GM12878 (cell line): ENCODE measurements at regions not wholly inside any gene's neighbourhood (a gene's known extent, or its start where the extent isn't known, plus 50 kb on each side); places are given as distances from the start of the nearest gene placed in this dataset.

Experiments
- ATAC-seq: fragments of 200-7000 bp; cut with Tn5 transposase; 3 replicates; pipeline ENCODE4 v1.9.1; 2020; ENCODE audit warnings: mild to moderate bottlenecking, moderate library complexity
- BruUV-seq: library from RNA; stranded (reverse); fragments of 400-500 nt; replicated peaks from 2 replicates; lab custom pipeline; 2021; lab: Mats Ljungman, UMichigan
- CTCF ChIA-PET: fragments of 300-600 bp; sonication (Branson Sonifier 250); formaldehyde crosslinking; extraction: SDS; loops from one replicate; lab custom pipeline; 2021; ENCODE audit warnings: inconsistent platforms; lab: Yijun Ruan, JAX
- POLR2A ChIA-PET: fragments of 350-600 bp; formaldehyde crosslinking; extraction: SDS; loops from one replicate; lab custom pipeline; 2021; ENCODE audit warnings: inconsistent platforms; lab: Charles Lee
- RAD21 ChIA-PET: fragments of 300-600 bp; sonication (Branson Sonifier 250); formaldehyde crosslinking; loops from one replicate; lab custom pipeline; 2023; ENCODE audit warnings: antibody characterized with exemption; ENCODE audit not compliant: unreplicated experiment; lab: Charles Lee
- SMC1A ChIA-PET: fragments of 300-600 bp; sonication (Branson Sonifier 250); formaldehyde crosslinking; loops from one replicate; lab custom pipeline; 2023; ENCODE audit not compliant: unreplicated experiment, uncharacterized antibody; lab: Charles Lee
- DNase-seq: peaks from one replicate; pipeline ENCODE4 v3.0.0-alpha.2; 2011; ENCODE audit warnings: low read depth, low spot score
- FAIRE-seq: peaks from 3 replicates; lab custom pipeline; 2011; peaks lifted over from hg19 to GRCh38; lab: Jason Lieb, UNC
- H2AFZ ChIP-seq: 2 replicates; pipeline ENCODE4 v1.6.0; 2011; ENCODE audit warnings: low read depth, low read length, control low read depth; ENCODE audit not compliant: control insufficient read depth
- H3K27ac ChIP-seq: 2 replicates; pipeline ENCODE4 v1.5.1; 2011; ENCODE audit warnings: control low read depth; ENCODE audit not compliant: control insufficient read depth, insufficient read depth
- H3K27me3 ChIP-seq, 2 experiments: replicated peaks in 1 of 2; 2 replicates each; pipeline versions ENCODE4 v1.6.0 to v1.6.1; 2011; ENCODE audit warnings: low read length in 1 of 2; ENCODE audit not compliant: control insufficient read depth in 2 of 2, insufficient read depth in 2 of 2
- H3K36me3 ChIP-seq, 2 experiments: 2 replicates each; pipeline ENCODE4 v1.5.1; 2011; ENCODE audit warnings: low read length in 1 of 2; ENCODE audit not compliant: control insufficient read depth in 2 of 2, insufficient read depth in 2 of 2
- H3K4me1 ChIP-seq: 2 replicates; pipeline ENCODE4 v1.6.1; 2011; ENCODE audit warnings: mild to moderate bottlenecking, low read length, moderate library complexity, mixed read lengths; ENCODE audit not compliant: control insufficient read depth, insufficient read depth
- H3K4me2 ChIP-seq: 2 replicates; pipeline ENCODE4 v1.6.0; 2011; ENCODE audit warnings: control low read depth; ENCODE audit not compliant: control insufficient read depth, insufficient read depth
- H3K4me3 ChIP-seq: fragments of 200-600 bp; sonication (generic); 2 replicates; pipeline ENCODE4 v1.5.1; 2016
- H3K79me2 ChIP-seq: 2 replicates; pipeline ENCODE4 v1.6.0; 2011; ENCODE audit warnings: low read length; ENCODE audit not compliant: control insufficient read depth, insufficient read depth
- H3K9ac ChIP-seq: 2 replicates; pipeline ENCODE4 v1.8.0; 2011; ENCODE audit warnings: low read length, control low read depth, mixed read lengths; ENCODE audit not compliant: control insufficient read depth, insufficient read depth
- H3K9me3 ChIP-seq: replicated peaks from 3 replicates; pipeline ENCODE4 v1.5.1; 2011; ENCODE audit warnings: mild to moderate bottlenecking, low read length; ENCODE audit not compliant: control insufficient read depth, insufficient read depth
- H4K20me1 ChIP-seq: 2 replicates; pipeline ENCODE4 v1.6.0; 2011; ENCODE audit not compliant: control insufficient read depth, insufficient read depth
- BRCA1 ChIP-seq: IDR thresholded peaks from 2 replicates; pipeline ENCODE4 v1.6.1; 2011; ENCODE audit warnings: low read depth, low read length, improper control_type of control experiment
- CHD1 ChIP-seq: IDR thresholded peaks from 2 replicates; pipeline ENCODE4 v1.6.1; 2012; ENCODE audit warnings: low read depth, low read length, improper control_type of control experiment
- JUND ChIP-seq: IDR thresholded peaks from 2 replicates; pipeline ENCODE4 v1.6.1; 2012; ENCODE audit warnings: low read depth, mild to moderate bottlenecking, low read length, improper control_type of control experiment, moderate library complexity
- MYB ChIP-seq: fragments of 150-350 bp; IDR thresholded peaks from 2 replicates; pipeline ENCODE4 v1.6.1; 2014; ENCODE audit warnings: mild to moderate bottlenecking, low read depth, low read length, borderline replicate concordance
- NFYA ChIP-seq: IDR thresholded peaks from 2 replicates; pipeline ENCODE4 v1.6.1; 2011; ENCODE audit warnings: low read depth, mild to moderate bottlenecking, low read length, improper control_type of control experiment, borderline replicate concordance
- NRF1 ChIP-seq: conservative IDR thresholded peaks from 2 replicates; pipeline ENCODE4 v1.6.1; 2011; ENCODE audit warnings: mild to moderate bottlenecking, low read depth, low read length, improper control_type of control experiment
- POLR2A ChIP-seq: IDR thresholded peaks from 2 replicates; pipeline ENCODE4 v1.6.1; 2011; ENCODE audit warnings: low read depth, mild to moderate bottlenecking, low read length
- SIN3A ChIP-seq: IDR thresholded peaks from 2 replicates; pipeline ENCODE4 v1.6.1; 2012; ENCODE audit warnings: low read depth, low read length, improper control_type of control experiment
- SP1 ChIP-seq: IDR thresholded peaks from one replicate; pipeline ENCODE4 v1.6.1; 2011; ENCODE audit warnings: low read depth, low read length
- SREBF2 ChIP-seq: IDR thresholded peaks from 2 replicates; pipeline ENCODE4 v1.6.1; 2012; ENCODE audit warnings: mild to moderate bottlenecking, low read length
- SRF ChIP-seq, 2 experiments: IDR thresholded peaks; 2 replicates each; pipeline ENCODE4 v1.6.1; 2011; ENCODE audit warnings: low read depth in 2 of 2, low read length in 2 of 2, mild to moderate bottlenecking in 1 of 2, moderate library complexity in 1 of 2
- ZNF24 ChIP-seq: fragments of 450-650 bp; IDR thresholded peaks from 2 replicates; pipeline ENCODE4 v1.6.1; 2017; ENCODE audit warnings: antibody characterized with exemption, mild to moderate bottlenecking
- WGBS: methylation state at CpG from one replicate; pipeline ENCODE4 v1.1.6; 2016; ENCODE audit warnings: low lambda C conversion rate; ENCODE audit not compliant: insufficient replicate concordance, insufficient coverage; ENCODE audit errors: missing lambda C conversion rate; 5-methylcytosine and 5-hydroxymethylcytosine counted together
- in situ Hi-C: fragments of 300-500 bp; cut with MboI; formaldehyde crosslinking; loops from 9 replicates; pipeline ENCODE4 v1.14.3; 2018; ENCODE audit warnings: mixed read lengths
- intact Hi-C: fragments of 100-400 bp; cut with micrococcal nuclease; formaldehyde crosslinking; loops from one replicate; pipeline ENCODE4 v1.14.2; 2022; ENCODE audit not compliant: unreplicated experiment
- TF ChIP-seq, protein P1 (sequence below): IDR thresholded peaks from 2 replicates; pipeline ENCODE4 v1.6.1; 2012; ENCODE audit warnings: low read length, inconsistent platforms
- TF ChIP-seq, protein P2 (sequence below): IDR thresholded peaks from 2 replicates; pipeline ENCODE4 v1.6.1; 2011; ENCODE audit warnings: mild to moderate bottlenecking, low read depth, low read length, moderate library complexity; ENCODE audit not compliant: insufficient replicate concordance

DNA sequence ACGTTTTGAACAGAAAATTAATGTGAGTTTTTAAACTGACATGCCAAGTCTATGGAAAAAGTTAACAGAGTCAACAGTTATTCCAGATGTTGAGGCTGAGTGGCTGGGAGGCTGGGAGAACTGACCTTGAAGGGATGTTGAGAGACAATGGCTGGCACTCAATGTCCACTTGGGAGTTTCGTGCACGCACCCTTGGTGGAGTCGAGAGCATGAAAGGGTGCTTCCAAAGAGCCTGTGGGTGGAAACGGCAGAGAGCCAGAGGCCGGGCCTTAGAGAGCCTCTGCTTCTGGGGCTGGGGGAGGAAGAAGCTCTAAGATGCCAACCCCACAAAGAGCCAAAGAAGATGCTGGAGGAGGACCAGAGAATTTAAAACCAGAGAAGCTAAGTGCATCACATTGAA is 63.4 kb upstream of the L3MBTL4 start:
- no peaks in the 10 kb centered on the region for H3K9me3 ChIP-seq
- intact Hi-C loops = no loop called here
- no peak for DNase-seq
- no peaks in the 10 kb centered on the region for H3K36me3 ChIP-seq
- WGBS = 41% methylated on average over 6 of the region's 6 CpGs
- H3K27me3 ChIP-seq = no peaks in the 10 kb centered on the region
- no peaks in the 10 kb centered on the region for H3K79me2 ChIP-seq
- TF ChIP-seq, protein P1, sequence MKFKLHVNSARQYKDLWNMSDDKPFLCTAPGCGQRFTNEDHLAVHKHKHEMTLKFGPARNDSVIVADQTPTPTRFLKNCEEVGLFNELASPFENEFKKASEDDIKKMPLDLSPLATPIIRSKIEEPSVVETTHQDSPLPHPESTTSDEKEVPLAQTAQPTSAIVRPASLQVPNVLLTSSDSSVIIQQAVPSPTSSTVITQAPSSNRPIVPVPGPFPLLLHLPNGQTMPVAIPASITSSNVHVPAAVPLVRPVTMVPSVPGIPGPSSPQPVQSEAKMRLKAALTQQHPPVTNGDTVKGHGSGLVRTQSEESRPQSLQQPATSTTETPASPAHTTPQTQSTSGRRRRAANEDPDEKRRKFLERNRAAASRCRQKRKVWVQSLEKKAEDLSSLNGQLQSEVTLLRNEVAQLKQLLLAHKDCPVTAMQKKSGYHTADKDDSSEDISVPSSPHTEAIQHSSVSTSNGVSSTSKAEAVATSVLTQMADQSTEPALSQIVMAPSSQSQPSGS = no peak
- TF ChIP-seq, protein P2, sequence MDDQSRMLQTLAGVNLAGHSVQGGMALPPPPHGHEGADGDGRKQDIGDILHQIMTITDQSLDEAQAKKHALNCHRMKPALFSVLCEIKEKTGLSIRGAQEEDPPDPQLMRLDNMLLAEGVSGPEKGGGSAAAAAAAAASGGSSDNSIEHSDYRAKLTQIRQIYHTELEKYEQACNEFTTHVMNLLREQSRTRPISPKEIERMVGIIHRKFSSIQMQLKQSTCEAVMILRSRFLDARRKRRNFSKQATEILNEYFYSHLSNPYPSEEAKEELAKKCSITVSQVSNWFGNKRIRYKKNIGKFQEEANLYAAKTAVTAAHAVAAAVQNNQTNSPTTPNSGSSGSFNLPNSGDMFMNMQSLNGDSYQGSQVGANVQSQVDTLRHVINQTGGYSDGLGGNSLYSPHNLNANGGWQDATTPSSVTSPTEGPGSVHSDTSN = no peak
- TF ChIP-seq POLR2A (no peak), CHD1 (no peak), SRF (IDR thresholded peaks at IDR 0.05; ENCODE audit: low read depth in 2 of 2, low read length in 2 of 2) (no peak), SP1 (no peak), BRCA1 (no peak), ZNF24 (no peak), MYB (no peak), SREBF2 (no peak), SIN3A (no peak), NFYA (no peak), NRF1 (no peak), JUND (no peak)
- TF ChIP-seq, all 136 proteins: peak for 0
- no peak overlapping the region for H2AFZ ChIP-seq
- no TSS peak for BruUV-seq
- H3K4me3 ChIP-seq = no peak overlapping the region
- ChIA-PET SMC1A (no interaction called here), CTCF (interaction anchor here (1.1 kb wide), 1 partner anchor 595 kb away, joined by 3 read pairs; no protein-coding TSS in a partner anchor), RAD21 (no interaction called here), POLR2A (no interaction called here)
- FAIRE-seq (no peak), ATAC-seq (no peak)
- H3K27ac ChIP-seq = no peak overlapping the region
- no peaks in the 10 kb centered on the region for H4K20me1 ChIP-seq
- H3K9ac ChIP-seq = no peak overlapping the region
- in situ Hi-C loops = loop anchor here (5.0 kb wide), 1 partner anchor 49 kb away; no protein-coding TSS in a partner anchor
- no peak overlapping the region for H3K4me2 ChIP-seq
- no peaks in the 10 kb centered on the region for H3K4me1 ChIP-seq
